ENCODE measurements at regions not wholly inside any gene's neighbourhood (a gene's known extent, or its start where the extent isn't known, plus 50 kb on each side); places are given as distances from the start of the nearest gene placed in this dataset.

DNA sequence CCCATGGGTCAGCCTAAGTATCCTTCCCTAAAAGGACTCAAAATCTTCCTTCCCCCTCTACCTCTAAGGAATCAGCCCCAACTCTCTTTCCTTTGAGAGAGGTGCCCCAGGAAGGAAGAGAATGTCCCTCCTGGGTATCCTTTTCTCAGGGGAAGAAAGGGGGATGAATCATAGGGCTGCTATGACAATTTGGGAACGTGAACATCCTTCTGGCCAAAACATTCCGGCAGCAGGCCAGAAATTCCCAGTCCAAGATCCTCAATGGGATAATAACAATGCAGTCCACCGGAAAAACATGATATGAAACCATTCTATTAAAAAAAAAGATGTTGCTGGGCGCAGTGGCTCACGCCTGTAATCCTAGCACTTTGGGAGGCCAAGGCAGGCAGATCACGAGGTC, 50.8 kb upstream of the CACNA2D3 start:
- H3K36me3 Mint-ChIP-seq (ENCODE audit: insufficient read depth) = no peaks in the 10 kb centered on the region
- peaks cover 0 to 6% of the 10 kb centered on the region in 2 donors for H3K9me3 Mint-ChIP-seq
- no peak for DNase-seq
- ATAC-seq (replicated peaks) = no peak
- no peak overlapping the region for H3K4me3 Mint-ChIP-seq
- peaks cover 5 to 14% of the 10 kb centered on the region in 2 donors for H3K27me3 Mint-ChIP-seq
- H3K27ac Mint-ChIP-seq = no peak overlapping the region
- no peaks in the 10 kb centered on the region for H3K4me1 Mint-ChIP-seq (ENCODE audit: low read depth in 2 of 2)

DNA sequence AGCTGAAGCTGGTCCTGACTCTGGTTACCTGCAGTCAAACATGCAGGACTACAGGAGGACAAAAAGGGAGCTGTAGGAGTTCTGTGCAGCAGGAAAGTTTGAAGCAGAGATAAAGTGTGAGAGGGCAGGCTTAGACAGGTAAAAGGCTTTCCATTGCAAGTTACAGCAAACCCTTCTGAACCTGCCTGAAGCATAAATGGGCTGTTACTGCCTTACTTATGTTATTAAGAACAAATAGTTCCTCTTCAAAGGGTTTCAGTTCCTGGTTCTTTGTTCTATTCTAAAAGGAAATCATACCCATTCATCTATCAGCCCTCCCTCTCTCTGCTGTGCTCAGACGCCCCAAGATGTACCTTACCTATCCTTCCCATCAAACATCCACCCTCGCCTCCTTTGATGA, 52.4 kb upstream of the CACNA2D3 start:
- H3K27me3 Mint-ChIP-seq = peaks cover 14 to 23% of the 10 kb centered on the region in 2 donors
- no peaks in the 10 kb centered on the region for H3K4me1 Mint-ChIP-seq (ENCODE audit: low read depth in 2 of 2)
- H3K4me3 Mint-ChIP-seq = no peak overlapping the region
- ATAC-seq (replicated peaks) (no peak), DNase-seq (no peak)
- H3K9me3 Mint-ChIP-seq = peaks cover 0 to 4% of the 10 kb centered on the region in 2 donors
- no peak overlapping the region for H3K27ac Mint-ChIP-seq
- no peaks in the 10 kb centered on the region for H3K36me3 Mint-ChIP-seq (ENCODE audit: insufficient read depth)

DNA sequence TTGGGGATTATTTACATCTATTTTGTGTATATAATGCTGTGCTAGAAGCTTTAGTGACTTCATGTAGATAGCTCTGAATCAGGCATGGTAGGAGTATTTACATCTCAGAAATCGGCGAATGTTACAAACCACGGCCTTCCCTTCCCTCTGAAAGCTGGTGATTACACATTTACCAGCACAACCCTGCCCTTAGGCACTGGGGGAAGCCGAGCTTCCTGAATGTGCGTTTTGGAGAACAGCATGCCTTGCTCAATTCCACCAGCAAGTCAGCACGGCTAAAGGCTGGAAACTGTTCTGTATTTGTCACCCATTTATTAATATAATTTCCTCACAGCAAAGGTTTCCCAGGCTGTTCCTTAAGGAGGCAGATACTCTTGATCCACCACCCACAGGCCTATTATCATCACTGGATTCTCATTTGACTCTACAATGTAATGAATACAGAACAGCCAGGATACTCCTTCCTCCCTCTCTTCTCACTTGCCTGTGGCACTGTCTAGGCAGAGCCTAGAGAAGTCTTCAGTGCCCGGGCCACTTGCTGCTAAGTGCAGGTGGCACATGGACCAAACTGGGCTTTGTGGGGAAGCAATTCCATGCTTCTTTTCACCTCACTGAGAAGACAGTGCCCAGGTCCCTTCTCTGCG, 55.2 kb upstream of the CACNA2D3 start:
- no peak for ATAC-seq (replicated peaks)

DNA sequence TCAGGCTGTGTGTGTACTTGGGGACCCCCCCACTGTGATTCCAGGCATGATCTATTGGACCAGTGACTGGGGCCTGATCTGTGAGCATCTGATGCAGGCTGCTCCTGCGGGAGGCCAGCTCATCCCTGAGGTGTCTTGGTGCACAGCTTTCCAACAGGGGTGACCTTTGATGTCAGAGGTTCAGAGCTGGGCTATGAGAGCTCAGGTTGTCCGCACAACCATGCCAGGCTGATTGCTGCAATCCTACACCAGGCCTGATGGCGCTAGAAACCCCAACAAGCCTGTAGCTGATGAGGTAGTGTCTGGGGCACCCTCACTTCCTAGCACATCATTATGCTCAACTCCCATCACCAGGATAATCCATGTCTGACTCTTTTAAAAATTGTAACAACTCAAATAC, 56.1 kb upstream of the CACNA2D3 start:
- Mint-ChIP-seq H3K9me3 (peaks cover 0 to 6% of the 10 kb centered on the region in 2 donors), H3K4me3 (no peak overlapping the region), H3K27me3 (peaks cover 27 to 39% of the 10 kb centered on the region in 2 donors), H3K27ac (no peak overlapping the region), H3K4me1 (ENCODE audit: low read depth in 2 of 2) (no peaks in the 10 kb centered on the region), H3K36me3 (ENCODE audit: insufficient read depth) (no peaks in the 10 kb centered on the region)
- ATAC-seq (replicated peaks) (no peak), DNase-seq (no peak)

More for the DNA sequence above, 55.2 kb upstream of the CACNA2D3 start:
- H3K27ac Mint-ChIP-seq = no peak overlapping the region
- H3K9me3 Mint-ChIP-seq = peaks cover 0 to 6% of the 10 kb centered on the region in 2 donors
- no peaks in the 10 kb centered on the region for H3K36me3 Mint-ChIP-seq (ENCODE audit: insufficient read depth)
- no peaks in the 10 kb centered on the region for H3K4me1 Mint-ChIP-seq (ENCODE audit: low read depth in 2 of 2)
- DNase-seq = no peak
- H3K4me3 Mint-ChIP-seq = no peak overlapping the region
- peaks cover 23 to 36% of the 10 kb centered on the region in 2 donors for H3K27me3 Mint-ChIP-seq

DNA sequence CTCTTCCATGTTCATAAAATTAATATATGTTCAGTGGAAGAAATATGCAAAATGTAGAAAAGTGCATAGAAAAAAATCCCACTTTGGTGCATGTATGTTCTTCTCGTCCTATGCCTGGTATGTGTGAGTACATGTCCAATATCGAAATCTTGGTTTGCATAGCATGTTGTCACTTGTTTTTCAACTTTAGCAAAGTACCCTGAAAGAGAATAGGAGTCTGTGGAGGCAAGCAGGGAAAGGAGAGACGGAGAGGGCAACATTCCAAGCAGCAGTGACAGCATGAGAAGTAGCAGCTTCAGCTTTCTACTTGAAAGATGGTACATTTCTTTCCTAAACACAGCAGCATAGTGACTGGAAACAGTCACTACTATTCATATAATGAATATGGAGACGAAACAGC, 56.8 kb upstream of the CACNA2D3 start:
- H3K4me1 Mint-ChIP-seq (ENCODE audit: low read depth in 2 of 2) = no peaks in the 10 kb centered on the region
- no peak for DNase-seq
- peaks cover 27 to 33% of the 10 kb centered on the region in 2 donors for H3K27me3 Mint-ChIP-seq
- no peak overlapping the region for H3K4me3 Mint-ChIP-seq
- no peaks in the 10 kb centered on the region for H3K36me3 Mint-ChIP-seq (ENCODE audit: insufficient read depth)
- ATAC-seq (replicated peaks) = no peak
- no peak overlapping the region for H3K27ac Mint-ChIP-seq
- peaks cover 0 to 6% of the 10 kb centered on the region in 2 donors for H3K9me3 Mint-ChIP-seq

DNA sequence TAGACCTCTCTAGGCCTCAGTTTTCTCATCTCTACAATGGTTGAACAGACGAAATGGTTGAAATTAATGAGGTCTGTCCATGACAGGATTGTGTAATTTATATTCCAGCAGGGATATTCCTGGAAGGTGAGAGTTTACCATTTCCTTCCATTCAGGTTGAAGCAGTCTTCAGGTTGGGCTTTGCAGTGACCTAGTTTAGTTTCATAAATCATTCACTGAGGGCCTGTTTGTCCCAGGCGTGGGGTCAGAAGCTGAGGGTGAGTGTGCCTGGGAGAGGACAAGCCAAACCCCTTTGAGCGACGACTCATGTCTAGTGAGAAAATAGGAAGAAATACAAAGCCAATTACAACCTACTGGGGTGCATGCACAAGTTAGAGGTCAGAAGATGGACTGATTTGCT, 57.2 kb upstream of the CACNA2D3 start:
- ATAC-seq (replicated peaks) = no peak
- no peak for DNase-seq
- Mint-ChIP-seq H3K4me3 (no peak overlapping the region), H3K4me1 (ENCODE audit: low read depth in 2 of 2) (no peaks in the 10 kb centered on the region), H3K27ac (no peak overlapping the region), H3K9me3 (peaks cover 0 to 4% of the 10 kb centered on the region in 2 donors), H3K36me3 (ENCODE audit: insufficient read depth) (no peaks in the 10 kb centered on the region), H3K27me3 (peaks cover 24 to 28% of the 10 kb centered on the region in 2 donors)

DNA sequence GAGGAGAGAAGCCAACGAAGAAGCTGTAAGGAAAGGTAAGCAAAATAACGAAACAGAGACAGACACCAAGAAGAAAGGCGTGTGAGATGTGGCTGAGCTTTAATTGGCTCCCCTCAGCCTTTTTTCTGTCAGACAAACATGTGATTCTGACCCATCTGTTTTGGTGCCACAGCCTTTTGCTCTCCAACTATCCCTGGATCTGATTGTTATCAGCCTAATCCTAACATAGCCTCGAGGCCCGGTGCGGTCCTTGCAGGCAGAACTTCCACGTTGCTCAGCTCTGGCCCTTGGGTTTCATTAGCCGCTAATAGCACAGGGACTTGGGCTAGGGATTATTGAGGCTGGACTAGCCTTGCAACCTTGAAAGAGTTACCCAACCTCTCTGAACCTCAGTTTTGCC, 57.9 kb upstream of the CACNA2D3 start:
- ATAC-seq (replicated peaks) (no peak), DNase-seq (no peak)
- Mint-ChIP-seq H3K4me1 (ENCODE audit: low read depth in 2 of 2) (no peaks in the 10 kb centered on the region), H3K36me3 (ENCODE audit: insufficient read depth) (no peaks in the 10 kb centered on the region), H3K4me3 (no peak overlapping the region), H3K27ac (no peak overlapping the region), H3K9me3 (peaks cover 0 to 2% of the 10 kb centered on the region in 2 donors), H3K27me3 (peaks cover 22 to 27% of the 10 kb centered on the region in 2 donors)

DNA sequence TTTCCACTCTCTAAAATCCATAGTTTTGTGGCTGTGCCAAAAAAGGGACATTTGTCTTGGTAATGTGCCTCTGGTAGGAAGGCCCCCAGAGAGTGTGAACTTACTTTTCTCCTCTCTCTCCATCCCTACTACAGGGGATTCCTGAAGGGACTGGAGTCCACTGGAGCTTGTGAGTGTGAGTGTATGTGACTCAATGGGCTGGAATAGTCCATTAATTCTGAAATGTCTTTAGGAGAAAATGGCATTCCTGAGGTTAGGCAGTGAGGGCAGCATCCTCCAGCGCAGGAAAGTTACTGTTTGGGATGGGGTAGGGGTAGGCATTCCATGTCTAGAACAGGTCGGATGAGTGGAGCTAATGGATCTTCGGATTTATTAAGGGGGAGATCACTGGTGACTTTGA, 59.8 kb upstream of the CACNA2D3 start:
- Mint-ChIP-seq H3K4me1 (ENCODE audit: low read depth in 2 of 2) (no peaks in the 10 kb centered on the region), H3K27ac (no peak overlapping the region), H3K36me3 (ENCODE audit: insufficient read depth) (no peaks in the 10 kb centered on the region)

DNA sequence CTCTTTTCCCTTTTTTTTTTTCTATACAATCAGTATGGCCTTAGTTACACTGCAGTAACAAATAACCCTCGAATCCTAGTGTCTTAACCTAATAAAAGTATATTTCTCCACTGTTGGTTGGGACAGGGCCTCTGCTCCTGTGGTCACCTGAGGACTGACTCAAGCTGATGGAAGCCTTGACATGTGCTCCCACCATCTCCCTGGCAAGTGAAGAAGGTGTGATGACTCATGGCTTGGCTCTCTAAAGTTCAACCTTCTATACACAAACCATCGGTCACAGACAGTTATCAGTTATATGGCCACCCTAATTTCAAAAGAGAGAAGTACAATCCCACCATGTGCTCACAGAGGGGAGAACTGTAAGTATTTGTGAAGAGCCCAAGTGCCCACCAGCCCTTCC, 65.8 kb upstream of the CACNA2D3 start:
- H3K27ac Mint-ChIP-seq = no peak overlapping the region
- H3K9me3 Mint-ChIP-seq = no peaks in the 10 kb centered on the region

More for the DNA sequence above, 59.8 kb upstream of the CACNA2D3 start:
- DNase-seq (no peak), ATAC-seq (replicated peaks) (no peak)
- peaks cover 0 to 2% of the 10 kb centered on the region in 2 donors for H3K9me3 Mint-ChIP-seq
- peaks cover 22 to 27% of the 10 kb centered on the region in 2 donors for H3K27me3 Mint-ChIP-seq
- no peak overlapping the region for H3K4me3 Mint-ChIP-seq

DNA sequence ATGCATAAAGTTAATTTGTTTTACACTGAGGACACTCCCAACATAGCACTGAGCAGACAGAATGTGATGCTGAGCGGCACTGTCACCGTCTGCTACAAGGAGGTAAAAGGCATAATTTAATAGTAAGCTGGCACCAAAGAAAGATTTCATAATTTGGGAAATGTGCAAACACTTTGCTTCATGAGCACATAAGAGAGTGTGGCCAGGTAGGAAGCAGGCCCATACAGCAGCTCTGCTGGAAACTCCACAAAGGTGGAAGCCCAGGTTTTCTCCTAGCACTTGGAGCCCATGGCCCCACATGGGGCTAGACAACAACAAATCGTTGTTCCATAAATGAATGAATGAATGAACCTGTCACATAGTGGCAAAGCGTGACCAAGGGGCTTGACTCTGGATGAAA, 68.5 kb upstream of the CACNA2D3 start:
- Mint-ChIP-seq H3K4me3 (no peak overlapping the region), H3K9me3 (no peaks in the 10 kb centered on the region), H3K27me3 (peaks cover 0 to under 1% of the 10 kb centered on the region in 2 donors), H3K4me1 (ENCODE audit: low read depth in 2 of 2) (peaks cover 0 to under 1% of the 10 kb centered on the region in 2 donors), H3K27ac (no peak overlapping the region), H3K36me3 (ENCODE audit: insufficient read depth) (no peaks in the 10 kb centered on the region)
- DNase-seq = no peak
- no peak for ATAC-seq (replicated peaks)

More for the DNA sequence above, 65.8 kb upstream of the CACNA2D3 start:
- Mint-ChIP-seq H3K27me3 (no peaks in the 10 kb centered on the region), H3K36me3 (ENCODE audit: insufficient read depth) (no peaks in the 10 kb centered on the region), H3K4me1 (ENCODE audit: low read depth in 2 of 2) (no peaks in the 10 kb centered on the region), H3K4me3 (no peak overlapping the region)
- DNase-seq = no peak
- no peak for ATAC-seq (replicated peaks)

DNA sequence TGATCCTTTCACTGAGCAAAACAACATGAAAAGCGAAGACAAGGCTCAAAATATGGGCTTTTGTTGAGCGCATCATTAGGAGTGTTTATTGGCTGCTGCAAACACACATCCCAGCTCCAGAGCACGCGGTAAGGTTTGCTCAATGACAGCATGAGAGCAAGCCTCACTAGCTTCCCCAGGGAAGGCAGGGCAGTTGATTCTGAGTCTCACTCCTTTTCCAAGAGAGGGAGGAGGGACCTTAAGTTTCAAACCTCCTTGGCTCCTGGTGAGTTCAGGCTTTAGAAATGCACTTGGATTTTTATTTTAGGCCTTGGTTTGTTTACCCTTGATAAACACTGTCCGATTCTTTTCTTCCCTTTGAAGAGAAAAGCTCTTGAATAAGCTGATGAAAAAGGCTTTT, 69.1 kb upstream of the CACNA2D3 start:
- Mint-ChIP-seq H3K4me1 (ENCODE audit: low read depth in 2 of 2) (peaks cover 0 to 2% of the 10 kb centered on the region in 2 donors), H3K4me3 (no peak overlapping the region), H3K27ac (no peak overlapping the region), H3K9me3 (no peaks in the 10 kb centered on the region), H3K36me3 (ENCODE audit: insufficient read depth) (no peaks in the 10 kb centered on the region), H3K27me3 (peaks cover 0 to 6% of the 10 kb centered on the region in 2 donors)
- ATAC-seq (replicated peaks) = no peak
- no peak for DNase-seq

DNA sequence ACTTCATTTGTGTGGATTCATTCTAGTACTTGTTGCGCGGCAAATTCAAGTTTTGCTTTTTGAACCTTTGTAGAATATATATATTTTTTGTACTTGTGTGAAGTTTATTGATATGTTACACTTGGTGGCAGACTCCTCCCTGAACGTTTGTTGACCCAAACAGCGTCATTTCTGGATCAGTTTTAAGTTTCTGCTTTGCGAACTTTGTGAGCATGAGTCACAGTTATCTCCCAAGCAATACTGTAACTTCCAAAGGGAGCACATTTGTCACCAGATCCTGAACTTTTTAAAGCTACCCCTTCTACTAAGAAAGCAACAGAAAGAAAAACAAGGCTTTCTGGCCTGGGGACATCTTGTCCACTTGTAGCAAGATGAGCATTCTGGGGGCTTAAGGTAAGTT, 74.8 kb upstream of the CACNA2D3 start:
- no peak for ATAC-seq (replicated peaks)
- H3K36me3 Mint-ChIP-seq (ENCODE audit: insufficient read depth) = no peaks in the 10 kb centered on the region
- H3K4me3 Mint-ChIP-seq = no peak overlapping the region
- no peak for DNase-seq
- no peaks in the 10 kb centered on the region for H3K9me3 Mint-ChIP-seq
- H3K4me1 Mint-ChIP-seq (ENCODE audit: low read depth in 2 of 2) = peaks cover 0 to 2% of the 10 kb centered on the region in 2 donors
- H3K27ac Mint-ChIP-seq = no peak overlapping the region
- H3K27me3 Mint-ChIP-seq = peaks cover 18 to 30% of the 10 kb centered on the region in 2 donors

DNA sequence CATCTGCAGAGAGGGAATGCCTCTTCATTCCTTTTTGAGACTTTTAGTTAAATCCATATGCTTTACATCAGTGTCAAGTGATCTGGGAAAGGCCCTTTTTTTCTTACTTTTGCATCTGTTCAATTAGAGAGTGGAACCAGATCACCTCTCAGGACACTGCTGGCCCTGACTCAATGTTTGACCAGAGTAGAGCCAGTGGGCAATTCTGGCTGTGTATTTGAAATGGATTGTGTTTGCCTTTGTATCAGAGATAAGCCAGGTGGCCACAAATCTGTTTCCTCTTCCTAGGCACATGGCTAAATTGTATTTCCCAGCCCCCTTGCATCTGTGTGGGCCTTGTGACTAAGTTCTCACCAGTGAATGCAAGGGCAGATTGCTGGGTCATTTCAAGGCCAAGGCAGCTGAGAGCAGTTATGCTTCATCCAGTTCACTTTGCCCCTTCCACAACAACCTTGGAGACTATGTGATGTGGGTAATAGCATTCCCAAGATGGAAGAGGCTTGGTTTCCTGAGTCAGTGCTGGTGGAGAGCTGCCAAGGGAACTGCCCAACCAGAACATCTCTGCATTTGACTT, 75.6 kb upstream of the CACNA2D3 start:
- no peaks in the 10 kb centered on the region for H3K9me3 Mint-ChIP-seq
- no peak overlapping the region for H3K27ac Mint-ChIP-seq
- peaks cover 18 to 30% of the 10 kb centered on the region in 2 donors for H3K27me3 Mint-ChIP-seq
- ATAC-seq (replicated peaks) (no peak), DNase-seq (no peak)
- H3K4me3 Mint-ChIP-seq = no peak overlapping the region
- no peaks in the 10 kb centered on the region for H3K36me3 Mint-ChIP-seq (ENCODE audit: insufficient read depth)
- peaks cover 0 to 2% of the 10 kb centered on the region in 2 donors for H3K4me1 Mint-ChIP-seq (ENCODE audit: low read depth in 2 of 2)

DNA sequence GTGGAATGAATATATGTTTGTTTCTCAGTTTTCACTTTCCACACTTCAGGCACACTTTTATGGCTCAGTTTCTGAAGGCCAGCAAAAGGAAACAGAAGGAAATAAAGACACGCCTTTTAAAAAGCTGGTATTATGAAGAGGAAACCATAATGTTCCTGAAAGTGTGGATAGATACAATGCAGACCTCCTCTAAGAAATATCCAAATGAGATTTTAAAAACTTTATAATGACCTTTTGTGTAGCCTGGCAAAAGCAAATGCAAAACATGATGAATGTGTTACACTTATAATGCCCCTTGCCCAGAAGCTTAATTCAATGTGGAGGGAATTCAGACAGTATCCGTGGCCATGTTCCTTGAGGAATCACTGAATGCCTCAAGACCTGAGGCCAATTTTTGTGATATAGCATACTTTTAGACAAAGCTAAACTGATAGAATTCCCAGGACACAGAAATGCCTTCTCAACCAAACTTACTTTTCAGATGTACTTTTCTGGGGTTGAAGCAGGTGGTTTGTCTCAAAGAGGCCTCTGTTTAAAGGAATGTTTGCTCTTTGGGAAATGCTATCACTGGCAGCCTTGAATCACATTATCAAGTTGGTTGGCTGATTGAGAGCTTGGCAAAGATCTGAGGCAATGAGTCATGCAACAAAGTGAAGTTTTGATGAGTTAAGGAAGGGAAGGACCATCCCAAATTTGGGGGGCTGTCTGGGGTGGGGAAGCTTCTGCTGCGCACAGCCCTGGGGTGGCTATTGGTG, 77.1 kb upstream of the CACNA2D3 start:
- Mint-ChIP-seq H3K4me1 (ENCODE audit: low read depth in 2 of 2) (peaks cover 0 to 2% of the 10 kb centered on the region in 2 donors), H3K4me3 (no peak overlapping the region), H3K27ac (peak overlapping the region in 1 of 2 donors; percentile 52), H3K36me3 (ENCODE audit: insufficient read depth) (no peaks in the 10 kb centered on the region), H3K9me3 (no peaks in the 10 kb centered on the region), H3K27me3 (peaks cover 18 to 30% of the 10 kb centered on the region in 2 donors)
- ATAC-seq (replicated peaks) (no peak), DNase-seq (no peak)

Data from effector memory CD8-positive, alpha-beta T cell (primary cell).